Suprapubic skin (tissue), 4 donors: ENCODE measurements at regions not wholly inside any gene's neighbourhood (a gene's known extent, or its start where the extent isn't known, plus 50 kb on each side); places are given as distances from the start of the nearest gene placed in this dataset.

ENCODE experiments used
- DNase-seq, 2 donors: peaks; one replicate each; pipeline ENCODE4 v3.0.0-alpha.2; 2019; ENCODE audit warnings: low spot score in 2 of 2
- H3K27ac ChIP-seq: fragments of 200-600 bp; sonication (generic); one replicate; pipeline ENCODE4 v1.5.1; 2019
- H3K27me3 ChIP-seq: fragments of 200-600 bp; sonication (generic); one replicate; pipeline ENCODE4 v1.5.1; 2019
- H3K36me3 ChIP-seq: fragments of 200-600 bp; sonication (generic); one replicate; pipeline ENCODE4 v1.5.1; 2019
- H3K4me1 ChIP-seq: fragments of 200-600 bp; sonication (generic); one replicate; pipeline ENCODE4 v1.5.1; 2019
- H3K4me3 ChIP-seq: fragments of 200-600 bp; sonication (generic); one replicate; pipeline ENCODE4 v1.5.1; 2019; ENCODE audit warnings: mild to moderate bottlenecking
- H3K9me3 ChIP-seq: fragments of 200-600 bp; sonication (generic); one replicate; pipeline ENCODE4 v1.5.1; 2019
- EP300 ChIP-seq: sonication (generic); formaldehyde crosslinking; IDR thresholded peaks from one replicate; pipeline ENCODE4 v1.6.1; 2017; ENCODE audit warnings: antibody characterized with exemption
- POLR2A ChIP-seq, 2 donors: fragments of 450-650 bp; IDR thresholded peaks; one replicate each; pipeline ENCODE4 v1.6.1; 2017; ENCODE audit warnings: antibody characterized with exemption in 2 of 2, mild to moderate bottlenecking in 2 of 2, moderate library complexity in 2 of 2
- POLR2AphosphoS5 ChIP-seq, 3 donors: sonication (generic); formaldehyde crosslinking; IDR thresholded peaks; one replicate each; pipeline ENCODE4 v1.6.1; 2017; ENCODE audit warnings: antibody characterized with exemption in 3 of 3
- WGBS: methylation state at CpG from one replicate; pipeline ENCODE4 v1.1.5; 2018; 5-methylcytosine and 5-hydroxymethylcytosine counted together
- TF ChIP-seq, protein P1 (sequence below), 2 donors: fragments of 200-600 bp in 1 of 2; fragments of 450-650 bp in 1 of 2; sonication (generic) in 1 of 2; IDR thresholded peaks; one replicate each; pipeline ENCODE4 v1.5.1; 2016 to 2019; ENCODE audit warnings: antibody characterized with exemption in 2 of 2, mild to moderate bottlenecking in 1 of 2, moderate library complexity in 1 of 2

DNA sequence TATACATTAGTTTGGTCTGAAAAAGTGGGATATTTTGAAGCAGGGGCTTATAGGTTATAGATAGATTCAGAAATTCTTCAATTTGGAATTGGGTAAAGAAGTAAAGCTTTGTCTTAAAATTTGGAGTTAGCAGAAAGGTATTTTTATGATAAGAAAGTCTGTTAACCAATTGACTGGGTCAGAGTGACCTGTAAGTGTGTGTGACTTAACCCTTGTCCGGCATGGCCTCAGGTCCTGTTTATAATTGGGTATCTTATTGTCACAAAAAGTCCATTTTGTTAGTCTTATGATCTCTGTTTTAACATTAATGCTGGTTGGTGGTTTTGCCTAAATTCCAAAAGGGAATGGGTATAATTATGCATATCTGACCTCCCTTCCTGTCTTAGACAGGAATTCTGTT, 444.2 kb upstream of the NAALADL2 start:
- no peaks in the 10 kb centered on the region for H3K27me3 ChIP-seq
- DNase-seq: no peak
- no peak overlapping the region for H3K27ac ChIP-seq
- 93% methylated on average over 1 of the region's 1 CpG for WGBS
- no peaks in the 10 kb centered on the region for H3K9me3 ChIP-seq
- no peaks in the 10 kb centered on the region for H3K4me1 ChIP-seq
- TF ChIP-seq POLR2AphosphoS5 (IDR thresholded peaks at IDR 0.05) (no peak), POLR2A (IDR thresholded peaks at IDR 0.05) (no peak), EP300 (no peak)
- TF ChIP-seq, protein P1, sequence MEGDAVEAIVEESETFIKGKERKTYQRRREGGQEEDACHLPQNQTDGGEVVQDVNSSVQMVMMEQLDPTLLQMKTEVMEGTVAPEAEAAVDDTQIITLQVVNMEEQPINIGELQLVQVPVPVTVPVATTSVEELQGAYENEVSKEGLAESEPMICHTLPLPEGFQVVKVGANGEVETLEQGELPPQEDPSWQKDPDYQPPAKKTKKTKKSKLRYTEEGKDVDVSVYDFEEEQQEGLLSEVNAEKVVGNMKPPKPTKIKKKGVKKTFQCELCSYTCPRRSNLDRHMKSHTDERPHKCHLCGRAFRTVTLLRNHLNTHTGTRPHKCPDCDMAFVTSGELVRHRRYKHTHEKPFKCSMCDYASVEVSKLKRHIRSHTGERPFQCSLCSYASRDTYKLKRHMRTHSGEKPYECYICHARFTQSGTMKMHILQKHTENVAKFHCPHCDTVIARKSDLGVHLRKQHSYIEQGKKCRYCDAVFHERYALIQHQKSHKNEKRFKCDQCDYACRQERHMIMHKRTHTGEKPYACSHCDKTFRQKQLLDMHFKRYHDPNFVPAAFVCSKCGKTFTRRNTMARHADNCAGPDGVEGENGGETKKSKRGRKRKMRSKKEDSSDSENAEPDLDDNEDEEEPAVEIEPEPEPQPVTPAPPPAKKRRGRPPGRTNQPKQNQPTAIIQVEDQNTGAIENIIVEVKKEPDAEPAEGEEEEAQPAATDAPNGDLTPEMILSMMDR (IDR thresholded peaks at IDR 0.05): no peak
- no peaks in the 10 kb centered on the region for H3K36me3 ChIP-seq
- no peak overlapping the region for H3K4me3 ChIP-seq

DNA sequence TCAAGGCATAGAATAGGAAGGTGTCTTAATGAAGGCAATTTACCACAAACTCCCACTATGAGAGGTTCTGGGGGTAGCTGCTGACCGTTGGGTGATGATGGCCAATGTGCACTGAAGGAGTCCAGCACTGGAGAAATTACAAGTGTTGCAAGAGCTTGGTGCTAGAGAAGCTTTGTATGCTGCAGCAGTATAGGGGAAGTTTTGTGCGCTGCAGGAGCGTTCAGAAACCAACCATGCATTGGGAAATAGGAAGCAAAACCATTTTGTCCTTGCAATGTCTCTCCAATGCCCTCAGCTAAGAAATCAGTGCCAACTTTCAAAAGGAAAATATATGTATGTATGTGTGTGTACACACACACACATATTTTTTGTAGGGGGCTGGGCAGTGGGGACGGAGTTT, 441.6 kb upstream of the NAALADL2 start:
- no peaks in the 10 kb centered on the region for H3K36me3 ChIP-seq
- H3K9me3 ChIP-seq: no peaks in the 10 kb centered on the region
- H3K4me3 ChIP-seq: no peak overlapping the region
- no peaks in the 10 kb centered on the region for H3K27me3 ChIP-seq
- TF ChIP-seq EP300: no peak
- no peak for TF ChIP-seq POLR2AphosphoS5 (IDR thresholded peaks at IDR 0.05)
- TF ChIP-seq, protein P1 (IDR thresholded peaks at IDR 0.05): no peak
- TF ChIP-seq POLR2A (IDR thresholded peaks at IDR 0.05): no peak
- H3K4me1 ChIP-seq: no peaks in the 10 kb centered on the region
- WGBS: 66% methylated on average over 4 of the region's 4 CpGs
- no peak for DNase-seq
- H3K27ac ChIP-seq: no peak overlapping the region

DNA sequence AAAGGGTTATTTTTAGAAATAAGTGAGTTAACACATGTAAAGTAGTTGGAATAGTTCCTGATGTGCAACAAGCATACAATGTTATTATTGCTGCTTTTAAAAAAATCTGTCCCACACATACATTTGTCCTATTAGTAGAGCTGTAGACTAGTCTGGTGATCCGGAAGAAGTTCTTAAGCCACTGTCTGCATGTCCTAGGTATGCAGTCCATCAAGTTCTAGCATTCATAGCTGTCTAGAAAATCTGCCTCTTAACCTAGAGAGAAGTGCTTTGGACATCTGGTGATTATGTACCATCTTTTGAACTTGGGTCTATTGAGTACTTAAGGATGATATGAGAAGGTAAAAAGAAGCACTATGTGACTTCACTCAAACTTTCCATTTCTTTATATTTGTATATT, 439.9 kb upstream of the NAALADL2 start:
- Histone ChIP-seq H3K4me3 (no peak overlapping the region), H3K27me3 (no peaks in the 10 kb centered on the region), H3K36me3 (no peaks in the 10 kb centered on the region), H3K4me1 (no peaks in the 10 kb centered on the region), H3K9me3 (no peaks in the 10 kb centered on the region), H3K27ac (no peak overlapping the region)
- 76% methylated on average over 1 of the region's 1 CpG for WGBS
- TF ChIP-seq, protein P1 (IDR thresholded peaks at IDR 0.05): no peak
- TF ChIP-seq EP300 (no peak), POLR2AphosphoS5 (IDR thresholded peaks at IDR 0.05) (no peak), POLR2A (IDR thresholded peaks at IDR 0.05) (no peak)
- no peak for DNase-seq

DNA sequence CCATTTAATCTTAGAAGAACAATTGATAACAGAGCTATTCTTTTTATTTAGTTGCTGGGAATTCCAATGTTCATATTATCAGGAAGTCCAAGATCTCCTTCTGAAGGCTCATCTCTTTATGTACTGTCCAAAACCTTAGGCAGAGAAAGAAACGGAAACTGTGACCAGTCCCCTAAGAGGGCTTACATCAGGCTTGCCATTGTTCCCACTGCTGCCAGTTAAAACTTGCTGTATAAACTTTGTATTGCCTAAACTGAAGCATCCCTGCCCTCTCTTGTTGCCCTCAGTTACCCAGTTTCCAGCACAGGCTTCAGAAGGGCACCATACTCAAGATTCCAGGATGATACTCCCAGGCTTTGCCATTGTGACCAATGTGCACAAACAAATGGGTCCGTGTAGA, 435.2 kb upstream of the NAALADL2 start:
- Histone ChIP-seq H3K4me1 (no peaks in the 10 kb centered on the region), H3K9me3 (no peaks in the 10 kb centered on the region), H3K27ac (no peak overlapping the region), H3K27me3 (no peaks in the 10 kb centered on the region), H3K36me3 (no peaks in the 10 kb centered on the region), H3K4me3 (no peak overlapping the region)
- WGBS: 80% methylated on average over 2 of the region's 2 CpGs
- TF ChIP-seq POLR2A (IDR thresholded peaks at IDR 0.05): no peak
- TF ChIP-seq, protein P1 (IDR thresholded peaks at IDR 0.05): no peak
- TF ChIP-seq EP300: no peak
- TF ChIP-seq POLR2AphosphoS5 (IDR thresholded peaks at IDR 0.05): no peak
- DNase-seq: no peak

DNA sequence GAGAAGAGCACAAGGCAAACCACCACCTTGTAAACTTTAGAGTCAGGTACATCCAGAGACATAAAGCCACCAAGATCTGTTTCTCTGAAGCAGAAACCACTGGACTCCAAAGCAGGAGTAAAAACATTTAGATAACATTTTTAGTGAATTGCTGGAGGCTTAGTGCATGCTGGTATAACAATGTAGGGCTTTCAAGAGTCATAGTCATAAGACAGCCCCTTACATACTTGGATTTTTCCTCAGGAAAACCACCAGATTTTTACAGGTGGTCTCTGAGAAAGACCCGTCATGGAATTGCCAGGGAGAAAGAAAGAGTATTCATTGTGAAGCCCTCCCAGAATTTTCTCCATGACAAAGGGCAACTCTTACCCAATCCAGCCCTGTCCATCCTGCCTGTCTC, 434.5 kb upstream of the NAALADL2 start:
- TF ChIP-seq, protein P1 (IDR thresholded peaks at IDR 0.05): no peak
- TF ChIP-seq POLR2AphosphoS5 (IDR thresholded peaks at IDR 0.05): no peak
- Histone ChIP-seq H3K9me3 (no peaks in the 10 kb centered on the region), H3K36me3 (no peaks in the 10 kb centered on the region), H3K4me1 (no peaks in the 10 kb centered on the region), H3K4me3 (no peak overlapping the region), H3K27me3 (no peaks in the 10 kb centered on the region), H3K27ac (no peak overlapping the region)
- DNase-seq: no peak
- WGBS: 100% methylated on average over 1 of the region's 1 CpG
